ENCODE measurements at regions not wholly inside any gene's neighbourhood (a gene's known extent, or its start where the extent isn't known, plus 50 kb on each side); places are given as distances from the start of the nearest gene placed in this dataset.

GRCh38 chr11:110989428-110990133 lies 255.9 kb upstream of the POU2AF2 start:
- DNase-seq (ENCODE audit: low read depth in 3 of 3, low spot score in 2 of 3): no peak

- DNase-seq (ENCODE audit: low read depth in 3 of 3, low spot score in 2 of 3): no peak
Observed at GRCh38 chr11:110988671-110989070, 256.9 kb upstream of the POU2AF2 start.

GRCh38 chr11:110986016-110986415 lies 259.5 kb upstream of the POU2AF2 start:
- DNase-seq (ENCODE audit: low read depth in 3 of 3, low spot score in 2 of 3): no peak

- DNase-seq (ENCODE audit: low read depth in 3 of 3, low spot score in 2 of 3): no peak
Observed at GRCh38 chr11:110985547-110985946, 260.0 kb upstream of the POU2AF2 start.

GRCh38 chr11:110984693-110985092 lies 260.8 kb upstream of the POU2AF2 start:
- DNase-seq (ENCODE audit: low read depth in 3 of 3, low spot score in 2 of 3): no peak

- no peak for DNase-seq (ENCODE audit: low read depth in 3 of 3, low spot score in 2 of 3)
Observed at GRCh38 chr11:110984147-110984546, 261.4 kb upstream of the POU2AF2 start.

GRCh38 chr11:110982214-110982613 lies 263.3 kb upstream of the POU2AF2 start:
- DNase-seq (ENCODE audit: low read depth in 3 of 3, low spot score in 2 of 3): no peak

- no peak for DNase-seq (ENCODE audit: low read depth in 3 of 3, low spot score in 2 of 3)
Observed at GRCh38 chr11:110979696-110980095, 265.8 kb upstream of the POU2AF2 start.

GRCh38 chr11:110977661-110978060 lies 265.4 kb upstream of the ARHGAP20 start:
- DNase-seq (ENCODE audit: low read depth in 3 of 3, low spot score in 2 of 3): no peak

GRCh38 chr11:110974731-110975130 lies 262.5 kb upstream of the ARHGAP20 start:
- no peak for DNase-seq (ENCODE audit: low read depth in 3 of 3, low spot score in 2 of 3)

GRCh38 chr11:110973401-110973980 lies 261.3 kb upstream of the ARHGAP20 start:
- DNase-seq (ENCODE audit: low read depth in 3 of 3, low spot score in 2 of 3): no peak

GRCh38 chr11:110972640-110973039 lies 260.4 kb upstream of the ARHGAP20 start:
- DNase-seq (ENCODE audit: low read depth in 3 of 3, low spot score in 2 of 3): no peak

GRCh38 chr11:110972106-110972505 lies 259.9 kb upstream of the ARHGAP20 start:
- DNase-seq (ENCODE audit: low read depth in 3 of 3, low spot score in 2 of 3): no peak

GRCh38 chr11:110971140-110971539 lies 258.9 kb upstream of the ARHGAP20 start:
- no peak for DNase-seq (ENCODE audit: low read depth in 3 of 3, low spot score in 2 of 3)

- DNase-seq (ENCODE audit: low read depth in 3 of 3, low spot score in 2 of 3): no peak
Observed at GRCh38 chr11:110968348-110969062, 256.3 kb upstream of the ARHGAP20 start.

- no peak for DNase-seq (ENCODE audit: low read depth in 3 of 3, low spot score in 2 of 3)
Observed at GRCh38 chr11:110966131-110966530, 253.9 kb upstream of the ARHGAP20 start.

- DNase-seq (ENCODE audit: low read depth in 3 of 3, low spot score in 2 of 3): no peak
Observed at GRCh38 chr11:110962921-110963320, 250.7 kb upstream of the ARHGAP20 start.

- DNase-seq (ENCODE audit: low read depth in 3 of 3, low spot score in 2 of 3): no peak
Observed at GRCh38 chr11:110960167-110960566, 247.9 kb upstream of the ARHGAP20 start.

- DNase-seq (ENCODE audit: low read depth in 3 of 3, low spot score in 2 of 3): no peak
Observed at GRCh38 chr11:110958216-110958615, 246.0 kb upstream of the ARHGAP20 start.

GRCh38 chr11:110955776-110956175 lies 243.5 kb upstream of the ARHGAP20 start:
- DNase-seq (ENCODE audit: low read depth in 3 of 3, low spot score in 2 of 3): no peak

GRCh38 chr11:110951950-110952503 lies 239.8 kb upstream of the ARHGAP20 start:
- DNase-seq (ENCODE audit: low read depth in 3 of 3, low spot score in 2 of 3): no peak

All from right renal cortex interstitium (tissue), 3 donors.